Mononuclear cell (primary cell): ENCODE measurements at regions not wholly inside any gene's neighbourhood (a gene's known extent, or its start where the extent isn't known, plus 50 kb on each side); places are given as distances from the start of the nearest gene placed in this dataset.
"Not testable (repeated sequence)": the region's sequence is repeated elsewhere in the genome, so short reads cannot be mapped to it uniquely, and the experiment has no call there.

Source experiments
- H3K27me3 ChIP-seq: 2 replicates; pipeline ENCODE4 v1.6.0; 2011; ENCODE audit warnings: low read length, control low read depth; ENCODE audit not compliant: insufficient read depth
- H3K4me1 ChIP-seq: 2 replicates; pipeline ENCODE4 v1.5.1; 2011; ENCODE audit warnings: mild to moderate bottlenecking, low read length, control low read depth; ENCODE audit not compliant: insufficient read depth
- H3K4me3 ChIP-seq: 2 replicates; pipeline ENCODE4 v1.5.1; 2011; ENCODE audit warnings: mild to moderate bottlenecking, low read length, moderate library complexity
- H3K9me3 ChIP-seq: 2 replicates; pipeline ENCODE4 v1.5.1; 2011; ENCODE audit warnings: low read depth, mild to moderate bottlenecking, control low read depth, low read length

- not testable (repeated sequence) for H3K27me3 ChIP-seq
- peaks cover 85% of the 10 kb centered on the region for H3K4me1 ChIP-seq
Observed at GRCh38 chr15:92806171-92806570, 94.0 kb upstream of the CHD2 start.

GRCh38 chr15:92806763-92807162, 93.4 kb upstream of the CHD2 start:
- H3K9me3 ChIP-seq: no peaks in the 10 kb centered on the region
- peaks cover 82% of the 10 kb centered on the region for H3K4me1 ChIP-seq
- no peaks in the 10 kb centered on the region for H3K27me3 ChIP-seq
- H3K4me3 ChIP-seq: no peak overlapping the region

More at GRCh38 chr15:92806171-92806570, 94.0 kb upstream of the CHD2 start:
- not testable (repeated sequence) for H3K4me3 ChIP-seq, H3K9me3 ChIP-seq

GRCh38 chr15:92807971-92808571, 92.1 kb upstream of the CHD2 start:
- Histone ChIP-seq H3K9me3 (no peaks in the 10 kb centered on the region), H3K4me1 (peaks cover 72% of the 10 kb centered on the region), H3K4me3 (peak overlapping the region; percentile 59)

GRCh38 chr15:92808598-92809063, 91.5 kb upstream of the CHD2 start:
- Histone ChIP-seq H3K9me3 (no peaks in the 10 kb centered on the region), H3K27me3 (no peaks in the 10 kb centered on the region), H3K4me1 (peaks cover 66% of the 10 kb centered on the region), H3K4me3 (peak overlapping the region; percentile 59)

More at GRCh38 chr15:92807971-92808571, 92.1 kb upstream of the CHD2 start:
- H3K27me3 ChIP-seq: no peaks in the 10 kb centered on the region

GRCh38 chr15:92809064-92809879, 90.9 kb upstream of the CHD2 start:
- Histone ChIP-seq H3K9me3 (no peaks in the 10 kb centered on the region), H3K4me1 (peaks cover 63% of the 10 kb centered on the region), H3K27me3 (no peaks in the 10 kb centered on the region), H3K4me3 (peak overlapping the region; percentile 59)

- no peaks in the 10 kb centered on the region for H3K27me3 ChIP-seq
- peaks cover 56% of the 10 kb centered on the region for H3K4me1 ChIP-seq
- peak overlapping the region; percentile 59 for H3K4me3 ChIP-seq
- no peaks in the 10 kb centered on the region for H3K9me3 ChIP-seq
Observed at GRCh38 chr15:92809880-92810361, 90.2 kb upstream of the CHD2 start.

GRCh38 chr15:92810418-92811138, 89.5 kb upstream of the CHD2 start:
- Histone ChIP-seq H3K4me3 (peak overlapping the region; percentile 59), H3K4me1 (peaks cover 50% of the 10 kb centered on the region), H3K27me3 (no peaks in the 10 kb centered on the region), H3K9me3 (no peaks in the 10 kb centered on the region)

GRCh38 chr15:92811148-92811913, 88.8 kb upstream of the CHD2 start:
- Histone ChIP-seq H3K9me3 (no peaks in the 10 kb centered on the region), H3K4me3 (peak overlapping the region; percentile 59), H3K4me1 (peaks cover 42% of the 10 kb centered on the region), H3K27me3 (no peaks in the 10 kb centered on the region)

- H3K4me1 ChIP-seq: peaks cover 36% of the 10 kb centered on the region
- no peaks in the 10 kb centered on the region for H3K27me3 ChIP-seq
- H3K9me3 ChIP-seq: no peaks in the 10 kb centered on the region
Observed at GRCh38 chr15:92812271-92812670, 87.9 kb upstream of the CHD2 start.

GRCh38 chr15:92813485-92813884, 86.6 kb upstream of the CHD2 start:
- no peak overlapping the region for H3K4me3 ChIP-seq

More at GRCh38 chr15:92812271-92812670, 87.9 kb upstream of the CHD2 start:
- H3K4me3 ChIP-seq: no peak overlapping the region

GRCh38 chr15:92817339-92817886, 82.7 kb upstream of the CHD2 start:
- Histone ChIP-seq H3K9me3 (no peaks in the 10 kb centered on the region), H3K4me3 (no peak overlapping the region), H3K27me3 (no peaks in the 10 kb centered on the region), H3K4me1 (peaks cover 42% of the 10 kb centered on the region)

More at GRCh38 chr15:92813485-92813884, 86.6 kb upstream of the CHD2 start:
- no peaks in the 10 kb centered on the region for H3K9me3 ChIP-seq
- peaks cover 33% of the 10 kb centered on the region for H3K4me1 ChIP-seq
- H3K27me3 ChIP-seq: no peaks in the 10 kb centered on the region

- Histone ChIP-seq H3K4me1 (peaks cover 49% of the 10 kb centered on the region), H3K27me3 (no peaks in the 10 kb centered on the region), H3K9me3 (no peaks in the 10 kb centered on the region), H3K4me3 (no peak overlapping the region)
Observed at GRCh38 chr15:92818651-92819277, 81.4 kb upstream of the CHD2 start.

GRCh38 chr15:92819278-92820235, 80.6 kb upstream of the CHD2 start:
- no peaks in the 10 kb centered on the region for H3K9me3 ChIP-seq
- H3K4me1 ChIP-seq: peaks cover 49% of the 10 kb centered on the region
- peak overlapping the region; percentile 56 for H3K4me3 ChIP-seq
- H3K27me3 ChIP-seq: no peaks in the 10 kb centered on the region
